T-cell (primary cell): ENCODE measurements at regions not wholly inside any gene's neighbourhood (a gene's known extent, or its start where the extent isn't known, plus 50 kb on each side); places are given as distances from the start of the nearest gene placed in this dataset.
"Not testable (repeated sequence)": the region's sequence is repeated elsewhere in the genome, so short reads cannot be mapped to it uniquely, and the experiment has no call there.

Experiments used
- ATAC-seq, 4 experiments: fragments of 200-7000 bp in 3 of 4; fragments of 150-1000 bp in 1 of 4; cut with Tn5 transposase; replicated peaks in 1 of 4; 1 replicate in 3 of 4; 2 replicates in 1 of 4; pipeline ENCODE4 v1.10.0; 2021; ENCODE audit warnings: moderate library complexity in 3 of 4, mild to moderate bottlenecking in 2 of 4, moderate number of reproducible peaks in 1 of 4
- CTCF ChIA-PET, 2 donors: fragments of 300-600 bp; sonication (Branson Sonifier 250); formaldehyde crosslinking; loops; one replicate each; lab custom pipeline; 2022; ENCODE audit warnings: antibody characterized with exemption in 2 of 2; lab: Charles Lee
- POLR2A ChIA-PET, 2 donors: fragments of 300-600 bp; sonication (Branson Sonifier 250); formaldehyde crosslinking; loops; one replicate each; lab custom pipeline; 2022; ENCODE audit warnings: antibody characterized with exemption in 2 of 2; lab: Charles Lee
- DNase-seq, 35 experiments: peaks; one replicate each; pipeline versions ENCODE4 v3.0.0 to v3.0.0-alpha.2; 2013 to 2023
- H3K27ac ChIP-seq: one replicate; pipeline ENCODE4 v1.5.1; 2013; ENCODE audit warnings: low read length
- H3K27me3 ChIP-seq, 2 experiments: replicated peaks in 1 of 2; 1 replicate in 1 of 2; 2 replicates in 1 of 2; pipeline versions ENCODE4 v1.6.1 to v1.7.0; 2013; ENCODE audit warnings: low read length in 1 of 2, mixed read lengths in 1 of 2; ENCODE audit not compliant: control insufficient read depth in 2 of 2, insufficient read depth in 2 of 2; ENCODE audit errors: extremely low read depth in 1 of 2
- H3K36me3 ChIP-seq, 2 donors: 1 replicate in 1 of 2; 2 replicates in 1 of 2; pipeline versions ENCODE4 v1.6.1 to v1.7.0; 2013; ENCODE audit warnings: low read length in 1 of 2; ENCODE audit not compliant: control insufficient read depth in 2 of 2, insufficient read depth in 1 of 2; ENCODE audit errors: extremely low read depth in 1 of 2
- H3K4me1 ChIP-seq, 2 experiments: 1 replicate in 1 of 2; 2 replicates in 1 of 2; pipeline versions ENCODE4 v1.6.1 to v1.7.0; 2013; ENCODE audit warnings: low read length in 2 of 2, mixed read lengths in 1 of 2; ENCODE audit not compliant: insufficient read depth in 2 of 2, control insufficient read depth in 1 of 2; ENCODE audit errors: extremely low read depth in 1 of 2
- H3K4me3 ChIP-seq, 2 donors: 1 replicate in 1 of 2; 2 replicates in 1 of 2; pipeline versions ENCODE4 v1.5.1 to v1.7.0; 2013; ENCODE audit warnings: mild to moderate bottlenecking in 2 of 2, low read length in 1 of 2, moderate library complexity in 1 of 2; ENCODE audit not compliant: control insufficient read depth in 1 of 2; ENCODE audit errors: extremely low read depth in 1 of 2
- H3K9me3 ChIP-seq: 2 replicates; pipeline ENCODE4 v1.7.0; 2013
- H3K27ac Mint-ChIP-seq, 2 donors: one replicate each; pipeline ENCODE4 v1.8.0; 2020 to 2021; ENCODE audit warnings: mild to moderate bottlenecking in 2 of 2, mixed read lengths in 2 of 2
- H3K27me3 Mint-ChIP-seq, 2 donors: one replicate each; pipeline ENCODE4 v1.8.0; 2021 to 2022; ENCODE audit warnings: mixed read lengths in 2 of 2
- H3K36me3 Mint-ChIP-seq: one replicate; pipeline ENCODE4 v1.8.0; 2021; ENCODE audit warnings: mixed read lengths
- H3K4me1 Mint-ChIP-seq, 3 donors: one replicate each; pipeline ENCODE4 v1.8.0; 2020 to 2022; ENCODE audit warnings: mixed read lengths in 3 of 3, mild to moderate bottlenecking in 1 of 3
- H3K4me3 Mint-ChIP-seq, 3 donors: one replicate each; pipeline ENCODE4 v1.8.0; 2020 to 2022; ENCODE audit warnings: mild to moderate bottlenecking in 3 of 3, mixed read lengths in 3 of 3, moderate library complexity in 3 of 3
- H3K9me3 Mint-ChIP-seq, 3 donors: one replicate each; pipeline ENCODE4 v1.8.0; 2020 to 2022; ENCODE audit warnings: mixed read lengths in 3 of 3
- WGBS: methylation state at CpG from one replicate; pipeline ENCODE4 v1.1.5; 2013; ENCODE audit warnings: missing lambda C conversion rate; ENCODE audit not compliant: insufficient coverage; 5-methylcytosine and 5-hydroxymethylcytosine counted together

- Mint-ChIP-seq H3K36me3 (no peaks in the 10 kb centered on the region), H3K4me1 (no peaks in the 10 kb centered on the region), H3K4me3 (no peak overlapping the region), H3K9me3 (peaks cover 0 to 9% (median 4%) of the 10 kb centered on the region in 3 donors), H3K27ac (no peak overlapping the region), H3K27me3 (no peaks in the 10 kb centered on the region)
- no peak overlapping the region for H3K4me3 ChIP-seq
- DNase-seq (no peak), ATAC-seq (no peak)
- CTCF ChIA-PET, result no interaction called here
- no CpG with 5 or more reads among the region's 1 CpG for WGBS
- H3K27me3 ChIP-seq, result no peaks in the 10 kb centered on the region
- no peaks in the 10 kb centered on the region for H3K36me3 ChIP-seq
- no peak overlapping the region for H3K27ac ChIP-seq
- H3K4me1 ChIP-seq, result no peaks in the 10 kb centered on the region
- POLR2A ChIA-PET, result no interaction called here
- H3K9me3 ChIP-seq, result no peaks in the 10 kb centered on the region
Measured at GRCh38 chr2:35184471-35184870, 1171.1 kb upstream of the CRIM1 start.

GRCh38 chr2:35176726-35177125 lies 1178.9 kb upstream of the CRIM1 start:
- H3K27me3 ChIP-seq, ATAC-seq, POLR2A ChIA-PET, H3K9me3 Mint-ChIP-seq, H3K36me3 Mint-ChIP-seq, H3K36me3 ChIP-seq, H3K4me1 Mint-ChIP-seq, DNase-seq, H3K4me3 Mint-ChIP-seq, CTCF ChIA-PET, H3K4me3 ChIP-seq, H3K9me3 ChIP-seq, H3K27me3 Mint-ChIP-seq, H3K4me1 ChIP-seq, H3K27ac Mint-ChIP-seq, H3K27ac ChIP-seq: not testable (repeated sequence)
- WGBS, result 40% methylated on average over 1 of the region's 5 CpGs

- H3K9me3 ChIP-seq, result no peaks in the 10 kb centered on the region
- no peak for ATAC-seq
- H3K27me3 ChIP-seq, result no peaks in the 10 kb centered on the region
- no peak for DNase-seq
- Mint-ChIP-seq H3K4me3 (no peak overlapping the region), H3K36me3 (no peaks in the 10 kb centered on the region), H3K27ac (no peak overlapping the region), H3K27me3 (no peaks in the 10 kb centered on the region), H3K4me1 (no peaks in the 10 kb centered on the region), H3K9me3 (peaks cover 0 to 5% (median 0%) of the 10 kb centered on the region in 3 donors)
- ChIA-PET CTCF (no interaction called here), POLR2A (no interaction called here)
- H3K4me1 ChIP-seq, result no peaks in the 10 kb centered on the region
- no peak overlapping the region for H3K4me3 ChIP-seq
- H3K36me3 ChIP-seq, result no peaks in the 10 kb centered on the region
- 92% methylated on average over 4 of the region's 7 CpGs for WGBS
- no peak overlapping the region for H3K27ac ChIP-seq
Measured at GRCh38 chr2:35174845-35175244, 1180.7 kb upstream of the CRIM1 start.

GRCh38 chr2:35172687-35173086 lies 1182.9 kb upstream of the CRIM1 start:
- no peak overlapping the region for H3K4me3 Mint-ChIP-seq
- Histone ChIP-seq H3K9me3 (no peaks in the 10 kb centered on the region), H3K36me3 (no peaks in the 10 kb centered on the region), H3K4me3 (no peak overlapping the region), H3K4me1 (no peaks in the 10 kb centered on the region), H3K27me3 (no peaks in the 10 kb centered on the region), H3K27ac (no peak overlapping the region)
- no peaks in the 10 kb centered on the region for H3K4me1 Mint-ChIP-seq
- WGBS, result no CpG with 5 or more reads among the region's 2 CpGs
- CTCF ChIA-PET, result no interaction called here
- H3K36me3 Mint-ChIP-seq, result no peaks in the 10 kb centered on the region
- POLR2A ChIA-PET, result no interaction called here
- DNase-seq (no peak), ATAC-seq (no peak)
- H3K27me3 Mint-ChIP-seq, result no peaks in the 10 kb centered on the region
- H3K27ac Mint-ChIP-seq, result no peak overlapping the region
- no peaks in the 10 kb centered on the region for H3K9me3 Mint-ChIP-seq

- H3K9me3 Mint-ChIP-seq, result peaks cover 0 to 2% (median 0%) of the 10 kb centered on the region in 3 donors
- Histone ChIP-seq H3K4me3 (no peak overlapping the region), H3K4me1 (no peaks in the 10 kb centered on the region), H3K9me3 (no peaks in the 10 kb centered on the region), H3K27ac (no peak overlapping the region), H3K36me3 (no peaks in the 10 kb centered on the region), H3K27me3 (no peaks in the 10 kb centered on the region)
- H3K4me3 Mint-ChIP-seq, result no peak overlapping the region
- no peaks in the 10 kb centered on the region for H3K36me3 Mint-ChIP-seq
- no peaks in the 10 kb centered on the region for H3K4me1 Mint-ChIP-seq
- ATAC-seq (no peak), DNase-seq (no peak)
- CTCF ChIA-PET, result no interaction called here
- POLR2A ChIA-PET, result no interaction called here
- H3K27me3 Mint-ChIP-seq, result no peaks in the 10 kb centered on the region
- H3K27ac Mint-ChIP-seq, result no peak overlapping the region
Measured at GRCh38 chr2:35168351-35168750, 1187.2 kb upstream of the CRIM1 start.

- CTCF ChIA-PET, result no interaction called here
- H3K36me3 Mint-ChIP-seq, result no peaks in the 10 kb centered on the region
- WGBS, result no CpG with 5 or more reads among the region's 2 CpGs
- ATAC-seq, result no peak
- peaks cover 3 to 4% (median 4%) of the 10 kb centered on the region in 3 donors for H3K9me3 Mint-ChIP-seq
- H3K27ac Mint-ChIP-seq, result no peak overlapping the region
- no peaks in the 10 kb centered on the region for H3K9me3 ChIP-seq
- H3K4me1 ChIP-seq, result no peaks in the 10 kb centered on the region
- POLR2A ChIA-PET, result no interaction called here
- no peak overlapping the region for H3K27ac ChIP-seq
- H3K4me3 Mint-ChIP-seq, result no peak overlapping the region
- H3K4me1 Mint-ChIP-seq, result no peaks in the 10 kb centered on the region
- H3K36me3 ChIP-seq, result no peaks in the 10 kb centered on the region
- no peaks in the 10 kb centered on the region for H3K27me3 Mint-ChIP-seq
- DNase-seq, result no peak
- H3K4me3 ChIP-seq, result no peak overlapping the region
- no peaks in the 10 kb centered on the region for H3K27me3 ChIP-seq
Measured at GRCh38 chr2:35163948-35164347, 1191.6 kb upstream of the CRIM1 start.

GRCh38 chr2:35160871-35161270 lies 1194.7 kb upstream of the CRIM1 start:
- H3K36me3 ChIP-seq, result no peaks in the 10 kb centered on the region
- no peak overlapping the region for H3K4me3 ChIP-seq
- no peaks in the 10 kb centered on the region for H3K4me1 Mint-ChIP-seq
- no peak overlapping the region for H3K4me3 Mint-ChIP-seq
- H3K9me3 ChIP-seq, result no peaks in the 10 kb centered on the region
- WGBS, result no CpG with 5 or more reads among the region's 4 CpGs
- DNase-seq, result no peak
- ATAC-seq, result no peak
- H3K27me3 Mint-ChIP-seq, result no peaks in the 10 kb centered on the region
- H3K27me3 ChIP-seq, result no peaks in the 10 kb centered on the region
- no peaks in the 10 kb centered on the region for H3K4me1 ChIP-seq
- H3K36me3 Mint-ChIP-seq, result no peaks in the 10 kb centered on the region
- peaks cover 3 to 6% (median 4%) of the 10 kb centered on the region in 3 donors for H3K9me3 Mint-ChIP-seq
- ChIA-PET POLR2A (no interaction called here), CTCF (interaction anchor here in 1 of 2 donors (0.6 kb wide), 1 partner anchor 11 kb away, joined by 3 read pairs; no protein-coding TSS in a partner anchor)
- H3K27ac ChIP-seq, result no peak overlapping the region
- no peak overlapping the region for H3K27ac Mint-ChIP-seq
